Endodermal cell (in vitro differentiated cells): ENCODE measurements at regions not wholly inside any gene's neighbourhood (a gene's known extent, or its start where the extent isn't known, plus 50 kb on each side); places are given as distances from the start of the nearest gene placed in this dataset.

ENCODE experiments used
- DNase-seq: peaks from one replicate; pipeline ENCODE4 v3.0.0-alpha.2; 2017
- H3K27ac ChIP-seq: 2 replicates; pipeline ENCODE4 v1.5.1; 2013; ENCODE audit warnings: mild to moderate bottlenecking, low read depth, low read length, moderate library complexity
- H3K27me3 ChIP-seq: 2 replicates; pipeline ENCODE4 v1.6.1; 2013; ENCODE audit warnings: mild to moderate bottlenecking, low read length, moderate library complexity; ENCODE audit not compliant: insufficient read depth, control insufficient read depth, poor library complexity, severe bottlenecking
- H3K36me3 ChIP-seq: 2 replicates; pipeline ENCODE4 v1.7.0; 2013; ENCODE audit warnings: mild to moderate bottlenecking, low read length, moderate library complexity; ENCODE audit not compliant: control insufficient read depth, insufficient read depth
- H3K4me1 ChIP-seq: one replicate; pipeline ENCODE4 v1.7.0; 2013; ENCODE audit warnings: low read length; ENCODE audit not compliant: control insufficient read depth, insufficient read depth
- H3K4me3 ChIP-seq: 2 replicates; pipeline ENCODE4 v1.5.1; 2013; ENCODE audit warnings: mild to moderate bottlenecking, low read length, moderate library complexity
- H3K9ac ChIP-seq: 2 replicates; pipeline ENCODE4 v1.6.1; 2013; ENCODE audit warnings: mild to moderate bottlenecking, low read length, moderate library complexity; ENCODE audit not compliant: poor library complexity, severe bottlenecking; ENCODE audit errors: extremely low read depth
- H3K9me3 ChIP-seq: 2 replicates; pipeline ENCODE4 v1.6.1; 2013; ENCODE audit warnings: mild to moderate bottlenecking, low read length, moderate library complexity; ENCODE audit not compliant: control insufficient read depth
- H3K27ac Mint-ChIP-seq: 2 replicates; pipeline ENCODE4 v1.8.0; 2020; ENCODE audit warnings: mixed read lengths
- H3K27me3 Mint-ChIP-seq: 2 replicates; pipeline ENCODE4 v1.8.0; 2021; ENCODE audit warnings: mild to moderate bottlenecking, mixed read lengths; ENCODE audit not compliant: insufficient read depth
- H3K36me3 Mint-ChIP-seq: 2 replicates; pipeline ENCODE4 v1.8.0; 2020; ENCODE audit warnings: low read depth, mixed read lengths
- H3K4me1 Mint-ChIP-seq: 2 replicates; pipeline ENCODE4 v1.8.0; 2020; ENCODE audit warnings: mixed read lengths
- H3K4me3 Mint-ChIP-seq: 2 replicates; pipeline ENCODE4 v1.8.0; 2020; ENCODE audit warnings: mild to moderate bottlenecking, moderate library complexity, mixed read lengths
- H3K9me3 Mint-ChIP-seq: 2 replicates; pipeline ENCODE4 v1.8.0; 2020; ENCODE audit warnings: mild to moderate bottlenecking, mixed read lengths
- WGBS, 2 experiments: methylation state at CpG; one replicate each; pipeline versions ENCODE4 v1.1.5 to v1.1.7; 2013; ENCODE audit warnings: missing lambda C conversion rate in 2 of 2, mixed read lengths in 1 of 2; ENCODE audit not compliant: insufficient coverage in 1 of 2, insufficient read length in 1 of 2; 5-methylcytosine and 5-hydroxymethylcytosine counted together
- TF ChIP-seq, protein P1 (sequence below): fragments of 200-600 bp; sonication (generic); conservative IDR thresholded peaks from 2 replicates; pipeline ENCODE4 v1.5.0; 2021; ENCODE audit warnings: antibody characterized with exemption, mild to moderate bottlenecking

DNA sequence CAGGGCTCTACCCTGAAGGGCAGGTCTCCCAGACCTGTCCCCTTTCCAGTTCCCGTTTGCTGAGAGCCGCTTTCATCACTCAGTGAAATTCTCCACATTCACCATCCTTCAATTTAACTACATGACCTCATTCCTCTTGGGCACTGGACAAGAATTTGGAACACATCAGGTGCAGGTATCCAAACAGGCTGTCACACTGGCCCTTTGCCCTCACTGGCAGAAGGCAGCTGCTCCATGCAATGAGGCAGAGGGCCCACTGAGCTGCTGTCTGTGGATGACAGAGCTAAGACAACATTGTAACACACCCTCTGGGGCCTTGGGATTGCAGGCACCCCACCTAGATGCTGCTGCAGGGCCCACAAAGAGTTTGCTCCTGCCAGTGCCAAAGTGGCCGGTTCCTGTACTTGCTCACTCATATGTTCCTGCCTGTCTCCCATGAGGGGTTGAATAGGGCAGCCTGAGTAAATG is 55.1 kb downstream of the ACTL7B start:
- no peaks in the 10 kb centered on the region for H3K36me3 ChIP-seq
- no peaks in the 10 kb centered on the region for H3K4me1 ChIP-seq
- H3K9me3 ChIP-seq: no peaks in the 10 kb centered on the region
- H3K9ac ChIP-seq: no peak overlapping the region
- H3K27me3 ChIP-seq: no peaks in the 10 kb centered on the region
- no peaks in the 10 kb centered on the region for H3K27me3 Mint-ChIP-seq
- no peaks in the 10 kb centered on the region for H3K9me3 Mint-ChIP-seq
- WGBS, 2 experiments: 77 to 96% methylated on average over 2 to 3 of the region's 3 CpGs
- TF ChIP-seq, protein P1, sequence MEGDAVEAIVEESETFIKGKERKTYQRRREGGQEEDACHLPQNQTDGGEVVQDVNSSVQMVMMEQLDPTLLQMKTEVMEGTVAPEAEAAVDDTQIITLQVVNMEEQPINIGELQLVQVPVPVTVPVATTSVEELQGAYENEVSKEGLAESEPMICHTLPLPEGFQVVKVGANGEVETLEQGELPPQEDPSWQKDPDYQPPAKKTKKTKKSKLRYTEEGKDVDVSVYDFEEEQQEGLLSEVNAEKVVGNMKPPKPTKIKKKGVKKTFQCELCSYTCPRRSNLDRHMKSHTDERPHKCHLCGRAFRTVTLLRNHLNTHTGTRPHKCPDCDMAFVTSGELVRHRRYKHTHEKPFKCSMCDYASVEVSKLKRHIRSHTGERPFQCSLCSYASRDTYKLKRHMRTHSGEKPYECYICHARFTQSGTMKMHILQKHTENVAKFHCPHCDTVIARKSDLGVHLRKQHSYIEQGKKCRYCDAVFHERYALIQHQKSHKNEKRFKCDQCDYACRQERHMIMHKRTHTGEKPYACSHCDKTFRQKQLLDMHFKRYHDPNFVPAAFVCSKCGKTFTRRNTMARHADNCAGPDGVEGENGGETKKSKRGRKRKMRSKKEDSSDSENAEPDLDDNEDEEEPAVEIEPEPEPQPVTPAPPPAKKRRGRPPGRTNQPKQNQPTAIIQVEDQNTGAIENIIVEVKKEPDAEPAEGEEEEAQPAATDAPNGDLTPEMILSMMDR: no peak
- no peak overlapping the region for H3K27ac ChIP-seq
- peaks cover 6% of the 10 kb centered on the region for H3K4me1 Mint-ChIP-seq
- H3K27ac Mint-ChIP-seq: no peak overlapping the region
- no peak for DNase-seq
- H3K4me3 Mint-ChIP-seq: no peak overlapping the region
- H3K36me3 Mint-ChIP-seq: no peaks in the 10 kb centered on the region
- H3K4me3 ChIP-seq: no peak overlapping the region

DNA sequence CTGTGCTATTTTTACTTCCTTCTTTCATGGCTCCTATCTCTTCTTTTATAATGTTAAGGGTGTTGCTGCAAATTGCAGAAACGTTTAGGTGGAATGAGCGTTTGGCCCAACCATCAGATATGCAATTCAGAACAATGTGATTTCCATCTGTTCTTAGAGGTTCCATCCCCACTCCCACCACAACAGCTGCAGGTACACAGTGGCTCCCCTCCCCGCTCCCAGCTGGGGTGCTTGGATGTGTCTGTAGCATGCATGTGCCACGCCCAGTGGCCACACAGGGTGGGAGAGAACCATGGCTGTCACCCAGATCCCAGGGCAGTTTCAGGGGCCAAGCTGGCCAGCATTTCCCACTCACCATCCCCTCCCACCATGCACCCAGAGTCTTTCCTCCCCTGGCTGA is 62.2 kb downstream of the ACTL7B start:
- no peak overlapping the region for H3K27ac Mint-ChIP-seq
- peaks cover 20% of the 10 kb centered on the region for H3K9me3 Mint-ChIP-seq
- Histone ChIP-seq H3K27me3 (no peaks in the 10 kb centered on the region), H3K4me3 (no peak overlapping the region), H3K36me3 (no peaks in the 10 kb centered on the region), H3K4me1 (no peaks in the 10 kb centered on the region), H3K9ac (no peak overlapping the region), H3K9me3 (peaks cover 10% of the 10 kb centered on the region), H3K27ac (no peak overlapping the region)
- no peak for DNase-seq
- H3K36me3 Mint-ChIP-seq: no peaks in the 10 kb centered on the region
- no peaks in the 10 kb centered on the region for H3K27me3 Mint-ChIP-seq
- H3K4me1 Mint-ChIP-seq: no peaks in the 10 kb centered on the region
- 90% methylated on average over 4 of the region's 4 CpGs; no CpG with 5 or more reads in 1 of the 2 experiments for WGBS, 2 experiments
- TF ChIP-seq, protein P1: no peak
- no peak overlapping the region for H3K4me3 Mint-ChIP-seq

DNA sequence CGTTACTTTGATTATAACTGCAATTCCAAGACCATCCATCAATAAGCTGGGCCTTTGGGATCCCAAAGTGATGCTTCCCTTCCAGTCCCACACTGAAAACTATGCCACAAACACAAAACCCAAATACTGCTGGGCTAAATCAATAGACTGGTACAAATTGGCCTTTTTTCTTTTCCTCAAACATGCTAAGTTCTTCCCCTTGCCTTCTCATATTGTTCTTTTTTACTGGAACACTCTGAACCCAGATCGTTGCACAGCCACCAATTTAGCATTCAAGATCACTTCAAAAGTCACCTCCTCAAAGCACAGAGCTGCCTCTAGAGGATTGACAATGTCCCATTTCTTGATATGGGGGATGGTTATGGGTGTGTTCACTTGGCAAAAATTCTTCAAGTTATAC is 66.0 kb downstream of the ACTL7B start:
- H3K27ac Mint-ChIP-seq: no peak overlapping the region
- H3K27me3 Mint-ChIP-seq: peaks cover 1% of the 10 kb centered on the region
- peaks cover 10% of the 10 kb centered on the region for H3K9me3 ChIP-seq
- no peak overlapping the region for H3K27ac ChIP-seq
- H3K36me3 ChIP-seq: no peaks in the 10 kb centered on the region
- H3K9me3 Mint-ChIP-seq: peaks cover 20% of the 10 kb centered on the region
- no peak overlapping the region for H3K9ac ChIP-seq
- TF ChIP-seq, protein P1: no peak
- H3K4me3 Mint-ChIP-seq: no peak overlapping the region
- 88 to 100% methylated on average over 1 to 2 of the region's 2 CpGs for WGBS, 2 experiments
- no peak for DNase-seq
- peaks cover 11% of the 10 kb centered on the region for H3K4me1 Mint-ChIP-seq
- H3K36me3 Mint-ChIP-seq: no peaks in the 10 kb centered on the region
- no peaks in the 10 kb centered on the region for H3K27me3 ChIP-seq
- H3K4me3 ChIP-seq: no peak overlapping the region
- no peaks in the 10 kb centered on the region for H3K4me1 ChIP-seq
